B cell (primary cell): ENCODE measurements at regions not wholly inside any gene's neighbourhood (a gene's known extent, or its start where the extent isn't known, plus 50 kb on each side); places are given as distances from the start of the nearest gene placed in this dataset.

ENCODE experiments used
- CTCF ChIP-seq: fragments of 200-600 bp; IDR thresholded peaks from one replicate; pipeline ENCODE4 v1.8.0; 2022; ENCODE audit warnings: antibody characterized with exemption, mild to moderate bottlenecking
- EZH2 ChIP-seq: IDR thresholded peaks from 2 replicates; pipeline ENCODE4 v1.6.1; 2012; ENCODE audit warnings: borderline replicate concordance, low read depth, mild to moderate bottlenecking, moderate library complexity, low read length; ENCODE audit not compliant: insufficient read depth, poor library complexity, severe bottlenecking

GRCh38 chr13:74320282-74320681, 186.1 kb upstream of the KLF12 start:
- no peak for TF ChIP-seq CTCF
- TF ChIP-seq EZH2 = no peak
